GM19452 (cell line): ENCODE measurements at regions not wholly inside any gene's neighbourhood (a gene's known extent, or its start where the extent isn't known, plus 50 kb on each side); places are given as distances from the start of the nearest gene placed in this dataset.

ENCODE experiments used
- ATAC-seq: cut with Tn5 transposase; IDR thresholded peaks from one replicate; pipeline ENCODE4 v1.9.1; 2021; ENCODE audit not compliant: unreplicated experiment

GRCh38 chr12:19855851-19856250 lies 416.6 kb downstream of the AEBP2 start:
- no peak for ATAC-seq

- ATAC-seq: no peak
Observed at GRCh38 chr12:19856389-19856788, 417.1 kb downstream of the AEBP2 start.

DNA sequence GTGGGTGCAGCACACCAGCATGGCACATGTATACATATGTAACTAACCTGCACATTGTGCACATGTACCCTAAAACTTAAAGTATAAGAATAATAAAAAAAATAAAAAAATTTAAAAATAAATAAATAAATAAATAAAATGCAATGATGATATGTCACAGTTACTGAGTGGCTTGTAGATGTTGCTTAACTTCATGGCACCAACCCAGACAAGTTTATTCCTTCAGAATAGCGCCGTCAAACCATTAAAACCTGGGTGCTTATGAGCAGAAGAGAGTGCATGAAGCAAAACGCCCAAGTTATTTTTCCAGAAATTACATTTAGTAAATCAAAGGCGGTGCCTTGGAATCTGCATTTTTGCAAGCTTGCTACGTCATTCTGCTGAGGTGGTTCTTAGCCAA lies 417.9 kb downstream of the AEBP2 start:
- no peak for ATAC-seq

DNA sequence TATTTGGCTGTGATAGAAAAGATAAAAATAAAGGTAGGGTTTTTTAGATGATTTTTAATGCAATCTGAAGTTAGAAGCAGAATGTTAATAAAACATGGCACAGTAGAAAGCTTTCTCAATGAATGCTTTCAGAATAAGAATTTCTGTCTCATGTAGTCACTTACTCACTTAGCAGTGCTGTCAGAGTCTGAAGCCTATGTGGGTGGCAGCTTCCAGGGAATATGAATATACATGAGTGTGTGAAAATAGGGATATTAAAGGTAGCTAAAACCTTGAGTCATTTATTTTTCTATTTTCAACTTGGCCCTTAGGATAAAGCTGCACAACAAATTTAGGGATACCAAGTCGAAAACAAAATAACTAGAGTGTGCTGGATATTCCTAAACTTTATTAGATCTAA lies 427.9 kb downstream of the AEBP2 start:
- no peak for ATAC-seq

- no peak for ATAC-seq
Observed at GRCh38 chr12:19867970-19868369, 428.7 kb downstream of the AEBP2 start.

- no peak for ATAC-seq
Observed at GRCh38 chr12:19869413-19869812, 430.1 kb downstream of the AEBP2 start.

DNA sequence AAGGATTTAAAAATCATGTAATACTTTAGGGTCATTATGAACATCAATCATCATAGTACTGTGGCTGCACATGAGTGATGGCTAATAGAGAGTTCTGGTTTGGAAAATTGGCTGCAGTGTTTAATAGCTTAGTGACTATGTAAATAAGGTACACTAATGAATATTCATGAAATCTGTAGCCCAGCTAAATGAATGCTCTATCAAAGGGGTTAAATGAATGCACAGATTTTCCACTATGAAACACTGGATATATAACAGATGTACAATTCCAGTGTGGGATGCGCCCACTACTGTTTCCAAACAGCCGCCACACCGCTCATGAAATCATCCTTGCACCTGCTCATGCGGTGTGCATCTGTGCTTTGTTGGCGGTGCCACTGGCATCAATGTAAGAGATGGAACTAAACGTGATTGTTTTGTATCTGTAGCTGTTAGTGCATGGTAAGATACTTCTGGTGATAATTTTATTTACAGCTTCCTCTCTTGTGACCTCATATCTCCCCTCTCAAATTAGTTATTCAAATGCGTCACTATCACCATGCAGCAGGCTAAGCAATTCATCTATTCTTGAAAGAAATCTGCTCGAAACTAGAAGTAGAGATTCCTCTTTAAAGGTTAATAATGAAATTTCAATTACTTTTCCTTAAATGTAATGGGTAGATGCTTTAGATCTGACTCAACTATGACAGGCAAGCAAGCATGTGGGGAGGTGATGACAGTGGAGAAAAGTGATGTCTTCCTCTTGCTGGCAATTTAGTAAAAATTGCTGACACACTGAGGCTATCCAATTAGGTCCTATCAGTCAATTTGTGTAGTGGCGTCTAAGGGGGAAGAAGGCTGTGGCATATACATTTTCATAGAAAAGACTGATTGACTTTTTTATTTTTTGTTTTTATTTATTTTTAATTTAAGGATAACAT lies 433.6 kb downstream of the AEBP2 start:
- no peak for ATAC-seq

GRCh38 chr12:19880076-19880475 lies 440.8 kb downstream of the AEBP2 start:
- no peak for ATAC-seq

DNA sequence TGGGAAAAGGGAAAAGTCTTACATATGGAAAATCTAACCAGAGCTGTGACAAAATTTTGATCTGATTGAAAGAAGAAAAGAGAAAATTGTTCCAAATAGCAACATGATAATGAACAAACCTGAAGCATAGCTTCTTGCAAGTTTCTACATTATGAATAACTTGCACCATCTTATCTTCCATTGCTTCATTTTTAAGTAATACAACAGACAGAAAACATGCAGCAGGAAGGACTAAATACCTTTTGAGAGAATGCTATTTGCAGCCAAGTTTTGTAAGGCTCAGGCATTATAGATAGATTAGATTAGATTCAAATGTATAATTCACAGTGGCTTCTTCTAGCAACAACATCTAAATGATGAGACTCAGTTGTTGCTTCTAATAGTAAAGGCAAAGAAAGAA lies 441.4 kb downstream of the AEBP2 start:
- no peak for ATAC-seq

DNA sequence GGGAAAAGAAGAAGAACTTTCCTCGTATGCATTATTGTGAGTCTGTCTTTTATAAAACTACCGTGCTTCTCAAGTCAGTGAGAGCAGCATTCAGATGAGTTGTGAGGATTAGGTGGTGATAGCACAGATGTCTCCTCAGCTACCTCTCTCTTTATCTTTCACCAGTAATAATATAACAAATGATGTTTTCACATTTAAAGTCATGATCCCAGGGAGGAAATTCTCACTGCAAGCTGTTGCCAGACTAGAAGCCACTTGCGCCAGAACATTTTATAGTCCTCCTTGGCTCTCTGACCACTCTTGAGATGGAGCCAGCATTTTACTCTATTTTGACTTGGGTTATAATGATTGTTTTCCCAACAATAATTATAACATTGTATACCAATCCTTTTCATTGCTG lies 443.1 kb downstream of the AEBP2 start:
- no peak for ATAC-seq

DNA sequence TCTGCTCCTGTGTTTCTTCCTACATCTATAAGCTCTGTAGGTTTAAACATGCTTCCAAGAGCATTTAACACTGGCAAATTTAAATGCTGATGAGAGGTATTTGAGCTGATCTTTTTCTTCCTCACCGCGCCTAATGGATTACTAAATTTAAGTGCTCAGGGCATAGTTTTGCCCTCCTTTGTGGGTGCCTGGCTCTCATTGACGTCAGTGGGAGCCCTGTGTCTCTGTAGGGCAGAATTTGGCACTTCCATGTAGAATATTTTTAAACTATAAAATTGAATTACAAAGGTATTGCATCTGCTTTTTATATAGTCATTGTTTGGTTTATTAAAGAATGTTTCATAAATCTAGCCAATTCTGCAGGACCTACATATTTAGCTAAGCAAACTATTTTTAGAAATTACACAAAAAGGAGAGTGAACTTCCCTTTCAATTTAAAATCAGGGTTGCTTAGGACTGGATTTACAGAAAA lies 444.8 kb downstream of the AEBP2 start:
- no peak for ATAC-seq

GRCh38 chr12:19885093-19885812 lies 446.0 kb downstream of the AEBP2 start:
- no peak for ATAC-seq

GRCh38 chr12:19886065-19886464 lies 446.8 kb downstream of the AEBP2 start:
- ATAC-seq: no peak

DNA sequence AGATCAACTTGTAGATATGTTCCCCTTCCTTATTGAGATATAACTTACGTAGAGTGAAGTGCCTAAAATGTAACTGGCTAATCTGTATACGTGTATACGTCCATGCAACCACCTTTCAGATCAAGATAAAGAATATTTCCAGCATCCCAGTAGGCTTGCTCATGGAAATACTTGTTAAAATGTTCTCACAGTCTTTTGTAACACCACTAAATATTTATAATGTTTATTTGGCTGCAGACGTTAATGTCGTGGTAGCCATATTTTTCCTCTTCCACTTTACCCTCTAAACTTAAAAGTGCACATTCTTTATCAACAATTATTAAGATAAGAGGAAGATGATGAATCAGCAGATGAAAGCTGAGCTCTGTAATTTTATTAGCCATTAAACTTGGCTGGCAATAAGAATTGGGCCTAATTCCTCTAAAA lies 447.4 kb downstream of the AEBP2 start:
- ATAC-seq: no peak

DNA sequence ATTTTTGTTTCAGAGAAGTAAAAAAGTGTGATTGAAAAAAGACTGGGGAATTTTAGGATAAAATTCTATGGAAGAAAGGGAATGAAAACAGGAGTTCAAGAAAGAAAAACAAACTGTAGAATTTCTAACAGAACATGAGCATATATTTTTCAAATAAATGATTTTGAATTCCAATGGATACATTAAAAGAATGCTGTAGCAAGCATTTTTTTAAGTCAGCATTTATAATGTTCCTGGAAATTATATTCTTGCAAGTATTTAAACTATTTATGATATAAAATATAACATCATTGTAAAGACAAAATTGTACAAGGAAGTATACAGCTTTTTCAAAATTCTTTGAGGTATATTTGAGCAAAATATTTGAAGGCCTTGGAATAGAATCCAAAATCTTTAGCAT lies 450.7 kb downstream of the AEBP2 start:
- ATAC-seq: no peak

- ATAC-seq: no peak
Observed at GRCh38 chr12:19891936-19892591, 452.8 kb downstream of the AEBP2 start.

DNA sequence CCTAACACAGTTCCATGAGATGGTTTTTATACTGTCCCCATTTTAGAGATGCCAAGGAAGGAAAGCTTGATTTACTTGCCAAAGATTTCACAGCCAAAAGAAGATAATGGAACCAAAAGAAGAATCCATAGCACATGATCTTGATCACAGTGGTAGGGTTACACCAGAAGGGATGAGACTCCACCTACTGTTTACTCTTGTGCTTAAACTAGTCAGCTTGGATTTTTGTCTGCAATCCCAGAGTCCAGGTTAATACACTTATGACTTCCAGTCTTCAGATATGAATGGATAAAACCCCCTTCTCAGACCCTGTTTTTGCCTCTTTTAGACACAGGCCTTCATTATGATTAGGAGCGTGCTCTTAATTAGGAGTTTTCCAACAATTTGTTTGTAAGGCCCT lies 454.2 kb downstream of the AEBP2 start:
- ATAC-seq: no peak

DNA sequence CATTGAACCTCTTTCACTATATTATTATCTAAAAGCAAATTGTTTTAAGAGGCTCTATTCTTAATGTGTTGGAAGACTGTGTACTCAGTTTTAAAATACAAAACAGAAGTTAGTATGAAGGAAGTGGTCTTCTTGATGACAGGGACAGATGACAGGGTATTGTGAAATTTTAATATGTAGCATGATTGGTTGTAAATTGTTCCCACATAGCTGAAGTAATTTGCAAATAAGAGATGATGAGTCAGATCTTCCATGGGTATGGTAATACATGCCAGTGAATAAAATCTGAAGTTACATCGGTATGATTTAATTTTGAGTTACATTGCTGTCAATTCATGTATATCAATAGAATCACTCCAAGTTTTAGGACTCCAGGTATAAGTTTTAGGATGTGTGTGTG lies 454.8 kb downstream of the AEBP2 start:
- no peak for ATAC-seq

GRCh38 chr12:19894803-19895202 lies 455.5 kb downstream of the AEBP2 start:
- ATAC-seq: no peak

DNA sequence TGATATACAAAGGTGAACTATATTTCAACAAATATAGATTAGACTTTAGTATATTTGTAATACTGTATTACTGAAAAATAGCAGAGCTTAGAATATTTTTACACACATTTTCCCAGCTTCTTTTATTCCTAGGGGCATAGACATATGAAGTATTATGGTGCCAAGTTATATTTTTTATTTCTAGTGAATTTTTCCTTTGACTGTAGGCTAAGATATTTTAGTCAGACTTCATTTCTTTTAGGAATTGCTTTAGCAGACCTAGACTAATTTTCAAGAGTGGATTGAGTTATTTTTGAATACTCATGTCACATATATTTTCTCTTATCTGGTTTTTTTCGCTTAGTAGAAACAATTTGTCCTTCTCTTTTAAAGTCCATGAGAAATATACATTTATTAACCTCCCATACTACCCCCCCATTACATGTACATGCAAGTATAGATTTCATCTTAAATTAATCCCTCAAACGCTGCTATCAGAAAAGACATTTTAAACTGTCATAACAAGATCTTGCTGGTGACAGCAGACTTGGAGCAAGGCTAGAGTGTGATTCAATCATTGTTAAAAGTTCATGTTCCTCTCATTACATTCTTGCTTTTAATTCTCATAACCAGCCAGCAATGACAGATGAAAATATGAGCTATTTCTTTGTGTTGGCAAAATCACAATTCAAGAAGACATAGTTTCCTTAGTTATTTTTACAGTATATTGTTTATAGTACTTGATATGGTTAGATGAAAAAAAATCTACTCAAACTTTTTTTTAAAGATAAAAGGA lies 456.1 kb downstream of the AEBP2 start:
- ATAC-seq: no peak

DNA sequence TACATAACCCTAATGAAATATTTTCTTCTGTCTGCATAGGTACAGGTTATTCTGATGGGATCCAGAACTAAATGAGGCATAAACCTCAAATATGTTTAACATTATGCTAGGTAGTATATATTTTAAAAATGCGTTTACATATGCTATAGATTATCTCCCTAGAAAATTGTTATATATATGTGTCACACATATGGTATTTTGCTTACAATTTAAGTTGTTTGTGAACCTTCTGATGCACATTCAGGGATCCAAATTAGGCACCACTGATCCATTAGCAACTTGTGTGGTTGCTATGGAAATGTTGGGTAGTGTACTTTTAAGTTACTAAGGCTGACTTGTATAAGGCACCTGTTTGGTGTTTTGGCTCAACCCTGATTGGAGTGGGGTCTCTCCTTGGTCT lies 456.7 kb downstream of the AEBP2 start:
- no peak for ATAC-seq
